Lung (tissue), 11 donors: ENCODE measurements at regions not wholly inside any gene's neighbourhood (a gene's known extent, or its start where the extent isn't known, plus 50 kb on each side); places are given as distances from the start of the nearest gene placed in this dataset.
A peak's percentile ranks its signal among the peaks of the same experiment; 100 is the strongest.

Experiments used
- ATAC-seq: fragments of 200-7000 bp; cut with Tn5 transposase; one replicate; pipeline ENCODE4 v1.9.1; 2020; ENCODE audit warnings: moderate number of reproducible peaks; ENCODE audit not compliant: insufficient read depth, low FRiP score
- DNase-seq, 3 donors: peaks; one replicate each; pipeline ENCODE4 v3.0.0-alpha.2; 2013 to 2017
- H3K27ac ChIP-seq, 2 donors: one replicate each; pipeline ENCODE4 v1.5.1; 2013; ENCODE audit warnings: mild to moderate bottlenecking in 2 of 2, moderate library complexity in 2 of 2, control low read depth in 1 of 2, inconsistent platforms in 1 of 2, low read depth in 1 of 2, low read length in 1 of 2
- H3K27me3 ChIP-seq, 3 donors: one replicate each; pipeline ENCODE4 v1.5.1; 2013; ENCODE audit warnings: low read length in 2 of 3; ENCODE audit not compliant: control insufficient read depth in 3 of 3, insufficient read depth in 3 of 3
- H3K36me3 ChIP-seq, 4 donors: one replicate each; pipeline ENCODE4 v1.5.1; 2013; ENCODE audit warnings: low read length in 4 of 4, mild to moderate bottlenecking in 1 of 4, moderate library complexity in 1 of 4; ENCODE audit not compliant: control insufficient read depth in 4 of 4, insufficient read depth in 4 of 4
- H3K4me1 ChIP-seq, 5 donors: one replicate each; pipeline ENCODE4 v1.5.1; 2013; ENCODE audit warnings: low read length in 5 of 5, mild to moderate bottlenecking in 2 of 5, moderate library complexity in 1 of 5; ENCODE audit not compliant: control insufficient read depth in 5 of 5, insufficient read depth in 5 of 5
- H3K4me3 ChIP-seq: one replicate; pipeline ENCODE4 v1.5.1; 2013; ENCODE audit warnings: mild to moderate bottlenecking, control low read depth, moderate library complexity
- H3K9ac ChIP-seq, 2 donors: one replicate each; pipeline ENCODE4 v1.5.1; 2013; ENCODE audit warnings: low read length in 2 of 2, control low read depth in 1 of 2; ENCODE audit not compliant: insufficient read depth in 1 of 2
- H3K9me3 ChIP-seq, 4 donors: one replicate each; pipeline ENCODE4 v1.5.1; 2013; ENCODE audit warnings: low read length in 3 of 4, mild to moderate bottlenecking in 1 of 4, moderate library complexity in 1 of 4; ENCODE audit not compliant: control insufficient read depth in 4 of 4, insufficient read depth in 3 of 4
- WGBS, 2 donors: extraction: QIAGEN DNeasy Blood & Tissue Kit; methylation state at CpG; one replicate each; pipeline ENCODE4 v1.1.7; 2013; 5-methylcytosine and 5-hydroxymethylcytosine counted together
- TF ChIP-seq, protein P1 (sequence below): IDR thresholded peaks from 2 replicates; pipeline ENCODE4 v1.5.1; 2012; ENCODE audit warnings: mild to moderate bottlenecking; ENCODE audit errors: control extremely low read depth, extremely low read depth
- donor health status: control.
- donor health status: control.
- donor health status: Bipolar disorder and iron deficiency.
- donor health status: healthy.
- donor health status: DM: yes; HTN: yes; CAD: no.

DNA sequence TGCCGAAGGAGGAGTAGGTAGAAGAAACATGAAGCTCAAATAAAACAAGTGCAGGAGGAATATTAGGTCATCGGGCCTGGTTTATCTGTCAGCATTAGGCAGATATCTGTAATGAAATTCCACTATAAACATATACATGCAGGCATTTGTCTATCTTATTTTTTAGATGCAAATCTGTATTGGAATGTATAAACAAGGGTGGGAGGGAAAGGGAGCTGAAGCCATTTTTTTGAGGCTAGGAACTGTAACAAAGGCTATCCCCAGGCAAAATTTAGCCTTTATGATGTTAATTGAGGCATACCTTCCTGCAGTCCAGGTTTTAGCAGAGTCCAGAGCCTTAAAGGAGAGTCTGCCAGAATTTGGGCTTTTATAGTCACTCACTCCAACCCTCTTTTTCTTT, 72.5 kb downstream of the PHLDA1 start:
- TF ChIP-seq, protein P1, sequence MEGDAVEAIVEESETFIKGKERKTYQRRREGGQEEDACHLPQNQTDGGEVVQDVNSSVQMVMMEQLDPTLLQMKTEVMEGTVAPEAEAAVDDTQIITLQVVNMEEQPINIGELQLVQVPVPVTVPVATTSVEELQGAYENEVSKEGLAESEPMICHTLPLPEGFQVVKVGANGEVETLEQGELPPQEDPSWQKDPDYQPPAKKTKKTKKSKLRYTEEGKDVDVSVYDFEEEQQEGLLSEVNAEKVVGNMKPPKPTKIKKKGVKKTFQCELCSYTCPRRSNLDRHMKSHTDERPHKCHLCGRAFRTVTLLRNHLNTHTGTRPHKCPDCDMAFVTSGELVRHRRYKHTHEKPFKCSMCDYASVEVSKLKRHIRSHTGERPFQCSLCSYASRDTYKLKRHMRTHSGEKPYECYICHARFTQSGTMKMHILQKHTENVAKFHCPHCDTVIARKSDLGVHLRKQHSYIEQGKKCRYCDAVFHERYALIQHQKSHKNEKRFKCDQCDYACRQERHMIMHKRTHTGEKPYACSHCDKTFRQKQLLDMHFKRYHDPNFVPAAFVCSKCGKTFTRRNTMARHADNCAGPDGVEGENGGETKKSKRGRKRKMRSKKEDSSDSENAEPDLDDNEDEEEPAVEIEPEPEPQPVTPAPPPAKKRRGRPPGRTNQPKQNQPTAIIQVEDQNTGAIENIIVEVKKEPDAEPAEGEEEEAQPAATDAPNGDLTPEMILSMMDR, result no peak
- H3K36me3 ChIP-seq, result no peaks in the 10 kb centered on the region
- ATAC-seq (no peak), DNase-seq (no peak)
- H3K9ac ChIP-seq, result no peak overlapping the region
- peaks cover 0 to 5% (median 2%) of the 10 kb centered on the region in 5 donors for H3K4me1 ChIP-seq
- no peaks in the 10 kb centered on the region for H3K9me3 ChIP-seq
- H3K4me3 ChIP-seq, result no peak overlapping the region
- no peak overlapping the region for H3K27ac ChIP-seq
- 54 to 67% methylated on average over 2 of the region's 2 CpGs for WGBS, 2 donors
- no peaks in the 10 kb centered on the region for H3K27me3 ChIP-seq

DNA sequence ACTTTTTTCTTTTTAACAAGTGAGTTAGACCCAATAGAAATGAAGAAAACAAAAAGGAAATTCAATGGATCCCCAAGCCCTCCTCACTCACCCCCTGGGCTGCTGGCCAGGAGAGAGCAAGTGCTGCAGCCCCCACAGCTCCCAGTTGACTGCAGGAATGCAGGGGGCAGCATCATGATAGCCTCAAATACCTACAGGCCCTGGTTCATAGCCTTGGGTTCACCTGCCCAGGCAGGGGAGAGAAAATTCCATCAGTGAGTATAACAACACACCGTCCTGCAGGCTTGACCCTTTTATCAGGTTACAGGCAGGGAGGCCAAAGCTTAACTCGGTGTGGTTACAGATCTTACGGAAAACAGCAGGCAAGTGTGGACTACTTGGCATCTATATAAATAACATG, 76.3 kb downstream of the PHLDA1 start:
- ATAC-seq, result no peak

DNA sequence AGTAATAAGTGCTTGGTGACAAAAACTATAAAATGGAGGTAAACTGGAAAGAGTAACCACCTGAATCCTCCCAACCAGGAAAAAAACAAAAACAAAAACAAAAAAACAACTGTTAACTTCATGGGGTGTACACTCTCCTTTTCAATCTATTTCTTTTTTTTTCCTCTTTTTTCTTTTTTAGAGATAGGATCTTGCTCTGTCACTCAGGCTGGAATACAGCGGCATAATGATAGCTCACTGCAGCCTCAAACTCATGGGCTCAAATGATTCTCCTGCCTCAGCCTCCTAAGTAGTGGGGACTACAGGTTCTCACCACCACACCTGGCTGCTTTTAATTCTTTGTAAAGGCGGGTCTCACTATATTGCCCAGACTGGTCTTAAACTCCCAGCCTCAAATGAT, 76.8 kb downstream of the PHLDA1 start:
- Histone ChIP-seq H3K9ac (no peak overlapping the region), H3K36me3 (no peaks in the 10 kb centered on the region), H3K4me3 (no peak overlapping the region), H3K4me1 (peaks cover 0 to 21% (median 5%) of the 10 kb centered on the region in 5 donors), H3K27ac (peak overlapping the region in 1 of 2 donors; percentile 66), H3K9me3 (no peaks in the 10 kb centered on the region), H3K27me3 (no peaks in the 10 kb centered on the region)
- DNase-seq, result no peak
- TF ChIP-seq, protein P1, result no peak
- 96 to 100% methylated on average over 2 of the region's 2 CpGs for WGBS, 2 donors
- no peak for ATAC-seq

More for the DNA sequence above, 76.3 kb downstream of the PHLDA1 start:
- DNase-seq, result no peak
- Histone ChIP-seq H3K9ac (no peak overlapping the region), H3K27ac (no peak overlapping the region), H3K9me3 (no peaks in the 10 kb centered on the region), H3K36me3 (no peaks in the 10 kb centered on the region), H3K4me1 (peaks cover 2 to 21% (median 5%) of the 10 kb centered on the region in 5 donors), H3K4me3 (no peak overlapping the region), H3K27me3 (no peaks in the 10 kb centered on the region)
- TF ChIP-seq, protein P1, result no peak
- 94 to 99% methylated on average over 3 of the region's 3 CpGs for WGBS, 2 donors

DNA sequence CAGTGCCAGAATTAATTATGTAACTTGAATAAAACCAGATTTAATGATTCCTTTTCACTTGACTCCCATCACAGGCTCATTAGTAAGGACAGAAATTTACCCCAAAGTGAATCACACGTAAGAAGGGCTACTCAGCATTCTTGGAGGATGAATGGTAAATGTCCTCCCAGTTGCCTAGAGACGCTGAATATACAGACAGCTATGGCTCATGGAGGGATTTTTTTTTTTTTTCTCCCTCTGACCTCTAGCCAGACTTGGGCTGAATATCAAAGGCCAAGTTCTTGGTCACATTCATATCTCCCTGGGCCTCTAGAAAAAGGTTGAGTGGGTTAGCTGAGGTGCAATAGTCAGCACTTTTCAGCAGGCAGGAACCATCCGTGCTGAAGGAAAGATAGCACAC, 77.5 kb downstream of the PHLDA1 start:
- 76 to 84% methylated on average over 3 of the region's 3 CpGs for WGBS, 2 donors
- H3K9ac ChIP-seq, result no peak overlapping the region
- H3K4me1 ChIP-seq, result peaks cover 0 to 21% (median 5%) of the 10 kb centered on the region in 5 donors
- ATAC-seq (peak; percentile 84), DNase-seq (peak in 1 of 3 donors; percentile 23)
- peak overlapping the region in 1 of 2 donors; percentile 66 for H3K27ac ChIP-seq
- H3K4me3 ChIP-seq, result no peak overlapping the region
- H3K27me3 ChIP-seq, result no peaks in the 10 kb centered on the region
- H3K36me3 ChIP-seq, result no peaks in the 10 kb centered on the region
- TF ChIP-seq, protein P1, result no peak
- H3K9me3 ChIP-seq, result no peaks in the 10 kb centered on the region
